ENCODE measurements at regions not wholly inside any gene's neighbourhood (a gene's known extent, or its start where the extent isn't known, plus 50 kb on each side); places are given as distances from the start of the nearest gene placed in this dataset.

- H3K27ac ChIP-seq: no peak overlapping the region
- no peak for DNase-seq
- no peaks in the 10 kb centered on the region for H3K4me1 ChIP-seq
- TF ChIP-seq CTCF (IDR thresholded peaks at IDR 0.05 in 8 of 11, conservative IDR thresholded peaks at IDR 0.05 in 3 of 11): no peak
- TF ChIP-seq POLR2AphosphoS5 (IDR thresholded peaks at IDR 0.05): no peak
- TF ChIP-seq POLR2A (IDR thresholded peaks at IDR 0.05): no peak
- H3K27me3 ChIP-seq (replicated peaks in 1 of 7): no peaks in the 10 kb centered on the region
- intact Hi-C loops (cut with DNase I; ENCODE audit: low total_unique reads): no loop called here
- H3K36me3 ChIP-seq: no peaks in the 10 kb centered on the region
- peaks cover 0 to 3% (median 0%) of the 10 kb centered on the region in 8 donors for H3K9me3 ChIP-seq
- H3K4me3 ChIP-seq: no peak overlapping the region
Measured at GRCh38 chr3:118511402-118511801, 523.2 kb downstream of the IGSF11 start.

- no peak overlapping the region for H3K4me3 ChIP-seq
- H3K4me1 ChIP-seq: no peaks in the 10 kb centered on the region
- H3K27ac ChIP-seq: no peak overlapping the region
- no peaks in the 10 kb centered on the region for H3K27me3 ChIP-seq (replicated peaks in 1 of 7)
- H3K9me3 ChIP-seq: peaks cover 0 to 11% (median 2%) of the 10 kb centered on the region in 8 donors
- intact Hi-C loops (cut with DNase I; ENCODE audit: low total_unique reads): no loop called here
- 67 to 77% (median 70%) methylated on average over 2 of the region's 2 CpGs for WGBS, 5 donors
- TF ChIP-seq CTCF (IDR thresholded peaks at IDR 0.05 in 8 of 11, conservative IDR thresholded peaks at IDR 0.05 in 3 of 11) (no peak), POLR2AphosphoS5 (IDR thresholded peaks at IDR 0.05) (no peak), POLR2A (IDR thresholded peaks at IDR 0.05) (no peak)
- DNase-seq: no peak
- H3K36me3 ChIP-seq: no peaks in the 10 kb centered on the region
Measured at GRCh38 chr3:118512301-118512700, 522.3 kb downstream of the IGSF11 start.

GRCh38 chr3:118525077-118525476 lies 509.6 kb downstream of the IGSF11 start:
- Histone ChIP-seq H3K4me1 (no peaks in the 10 kb centered on the region), H3K27ac (no peak overlapping the region), H3K4me3 (no peak overlapping the region), H3K27me3 (replicated peaks in 1 of 7) (no peaks in the 10 kb centered on the region), H3K36me3 (no peaks in the 10 kb centered on the region), H3K9me3 (peaks cover 0 to 14% (median 4%) of the 10 kb centered on the region in 8 donors)
- 58 to 83% (median 70%) methylated on average over 3 of the region's 3 CpGs for WGBS, 5 donors
- DNase-seq: no peak
- intact Hi-C loops (cut with DNase I; ENCODE audit: low total_unique reads): no loop called here
- TF ChIP-seq POLR2A (IDR thresholded peaks at IDR 0.05) (no peak), CTCF (IDR thresholded peaks at IDR 0.05 in 8 of 11, conservative IDR thresholded peaks at IDR 0.05 in 3 of 11) (no peak), POLR2AphosphoS5 (IDR thresholded peaks at IDR 0.05) (no peak)

GRCh38 chr3:118526758-118527513 lies 507.7 kb downstream of the IGSF11 start:
- Histone ChIP-seq H3K4me1 (no peaks in the 10 kb centered on the region), H3K4me3 (no peak overlapping the region), H3K27ac (no peak overlapping the region), H3K36me3 (no peaks in the 10 kb centered on the region), H3K27me3 (replicated peaks in 1 of 7) (no peaks in the 10 kb centered on the region), H3K9me3 (peaks cover 0 to 14% (median 4%) of the 10 kb centered on the region in 8 donors)
- intact Hi-C loops (cut with DNase I; ENCODE audit: low total_unique reads): no loop called here
- TF ChIP-seq POLR2A (IDR thresholded peaks at IDR 0.05): no peak
- no peak for TF ChIP-seq CTCF (IDR thresholded peaks at IDR 0.05 in 8 of 11, conservative IDR thresholded peaks at IDR 0.05 in 3 of 11)
- no peak for TF ChIP-seq POLR2AphosphoS5 (IDR thresholded peaks at IDR 0.05)
- no peak for DNase-seq
- 46 to 82% (median 67%) methylated on average over 1 of the region's 1 CpG for WGBS, 5 donors

Data from spleen (tissue), 11 donors.